Keratinocyte (primary cell): ENCODE measurements at regions not wholly inside any gene's neighbourhood (a gene's known extent, or its start where the extent isn't known, plus 50 kb on each side); places are given as distances from the start of the nearest gene placed in this dataset.

Experiments
- EZH2 ChIP-seq: IDR thresholded peaks from one replicate; pipeline ENCODE4 v1.6.1; 2012; ENCODE audit warnings: inconsistent platforms, mild to moderate bottlenecking, low read length, moderate library complexity
- TF ChIP-seq, protein P1 (sequence below), 3 experiments: IDR thresholded peaks in 1 of 3; conservative IDR thresholded peaks in 1 of 3; optimal IDR thresholded peaks in 1 of 3; 2 replicates in 2 of 3; 3 replicates in 1 of 3; pipeline versions ENCODE3 to v1.5.1; 2011; ENCODE audit warnings: low read length in 3 of 3, mild to moderate bottlenecking in 3 of 3, moderate library complexity in 2 of 3, control low read depth in 1 of 3, inconsistent platforms in 1 of 3; ENCODE audit not compliant: insufficient read depth in 2 of 3; ENCODE audit errors: extremely low read depth in 1 of 3

- TF ChIP-seq, protein P1, sequence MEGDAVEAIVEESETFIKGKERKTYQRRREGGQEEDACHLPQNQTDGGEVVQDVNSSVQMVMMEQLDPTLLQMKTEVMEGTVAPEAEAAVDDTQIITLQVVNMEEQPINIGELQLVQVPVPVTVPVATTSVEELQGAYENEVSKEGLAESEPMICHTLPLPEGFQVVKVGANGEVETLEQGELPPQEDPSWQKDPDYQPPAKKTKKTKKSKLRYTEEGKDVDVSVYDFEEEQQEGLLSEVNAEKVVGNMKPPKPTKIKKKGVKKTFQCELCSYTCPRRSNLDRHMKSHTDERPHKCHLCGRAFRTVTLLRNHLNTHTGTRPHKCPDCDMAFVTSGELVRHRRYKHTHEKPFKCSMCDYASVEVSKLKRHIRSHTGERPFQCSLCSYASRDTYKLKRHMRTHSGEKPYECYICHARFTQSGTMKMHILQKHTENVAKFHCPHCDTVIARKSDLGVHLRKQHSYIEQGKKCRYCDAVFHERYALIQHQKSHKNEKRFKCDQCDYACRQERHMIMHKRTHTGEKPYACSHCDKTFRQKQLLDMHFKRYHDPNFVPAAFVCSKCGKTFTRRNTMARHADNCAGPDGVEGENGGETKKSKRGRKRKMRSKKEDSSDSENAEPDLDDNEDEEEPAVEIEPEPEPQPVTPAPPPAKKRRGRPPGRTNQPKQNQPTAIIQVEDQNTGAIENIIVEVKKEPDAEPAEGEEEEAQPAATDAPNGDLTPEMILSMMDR (optimal IDR thresholded peaks at IDR 0.05 in 1 of 3, IDR thresholded peaks at IDR 0.05 in 1 of 3, conservative IDR thresholded peaks at IDR 0.05 in 1 of 3; ENCODE audit: extremely low read depth in 1 of 3, insufficient read depth in 2 of 3, low read length in 3 of 3): no peak
- no peak for TF ChIP-seq EZH2
Observed at GRCh38 chr18:47422524-47422923, 171.1 kb upstream of the SKOR2 start.
